NT2/D1 (cell line): ENCODE measurements at regions not wholly inside any gene's neighbourhood (a gene's known extent, or its start where the extent isn't known, plus 50 kb on each side); places are given as distances from the start of the nearest gene placed in this dataset.

Experiments used
- SUZ12 ChIP-seq: IDR thresholded peaks from 2 replicates; pipeline ENCODE4 v1.6.1; 2011; ENCODE audit not compliant: insufficient read length, insufficient read depth; ENCODE audit errors: extremely low read depth
- YY1 ChIP-seq: IDR thresholded peaks from 2 replicates; pipeline ENCODE4 v1.6.1; 2011; ENCODE audit not compliant: insufficient read length, insufficient read depth
- ZNF274 ChIP-seq: IDR thresholded peaks from 2 replicates; pipeline ENCODE4 v1.6.1; 2011; ENCODE audit warnings: mild to moderate bottlenecking, low read depth, low read length

DNA sequence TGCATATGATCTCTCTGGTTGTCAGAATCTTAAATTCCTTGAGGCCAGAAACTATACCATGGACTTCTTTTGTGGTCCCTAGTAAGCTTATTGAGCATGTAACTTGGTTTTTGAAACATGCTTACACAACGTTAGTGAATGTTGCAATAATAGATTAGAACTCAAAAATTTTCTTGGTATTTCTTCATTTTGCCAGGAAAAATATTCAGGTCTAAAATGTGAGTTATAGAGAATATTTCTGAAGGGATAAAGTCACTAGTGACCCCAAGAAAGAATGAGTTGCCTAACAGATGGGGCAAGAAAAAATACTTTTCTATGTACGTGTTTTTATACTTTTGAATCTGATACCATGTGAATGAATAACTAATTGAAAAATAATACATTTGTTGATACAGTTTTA, 195.4 kb downstream of the TFAP2A start:
- no peak for TF ChIP-seq YY1
- no peak for TF ChIP-seq ZNF274
- TF ChIP-seq SUZ12: no peak
